Stimulated activated memory B cell treated with anti-CD40 and anti-IgM and Interleukin-4, amounts not matched to agents 10 μg/mL and 1 μg/mL and 100 μg/mL, for 72 hours (primary cell): ENCODE measurements at regions not wholly inside any gene's neighbourhood (a gene's known extent, or its start where the extent isn't known, plus 50 kb on each side); places are given as distances from the start of the nearest gene placed in this dataset.

Experiments used
- ATAC-seq: fragments of 150-1000 bp; cut with Tn5 transposase; 2 replicates; pipeline ENCODE4 v1.10.0; 2021
- H3K27ac Mint-ChIP-seq: one replicate; pipeline ENCODE4 v1.8.0; 2022; ENCODE audit warnings: mild to moderate bottlenecking, mixed read lengths
- H3K27me3 Mint-ChIP-seq: one replicate; pipeline ENCODE4 v1.8.0; 2022; ENCODE audit warnings: mixed read lengths
- H3K36me3 Mint-ChIP-seq: one replicate; pipeline ENCODE4 v1.8.0; 2022; ENCODE audit warnings: mixed read lengths
- H3K4me1 Mint-ChIP-seq: one replicate; pipeline ENCODE4 v1.8.0; 2022; ENCODE audit warnings: mixed read lengths
- H3K4me3 Mint-ChIP-seq: one replicate; pipeline ENCODE4 v1.8.0; 2022; ENCODE audit warnings: mild to moderate bottlenecking, moderate library complexity, mixed read lengths
- H3K9me3 Mint-ChIP-seq: one replicate; pipeline ENCODE4 v1.8.0; 2022; ENCODE audit warnings: mixed read lengths

GRCh38 chr13:71924931-71925330, 57.9 kb upstream of the DACH1 start:
- no peak for ATAC-seq
- no peaks in the 10 kb centered on the region for H3K36me3 Mint-ChIP-seq
- H3K27me3 Mint-ChIP-seq, result no peaks in the 10 kb centered on the region
- H3K27ac Mint-ChIP-seq, result no peak overlapping the region
- H3K4me1 Mint-ChIP-seq, result no peaks in the 10 kb centered on the region
- no peak overlapping the region for H3K4me3 Mint-ChIP-seq
- H3K9me3 Mint-ChIP-seq, result no peaks in the 10 kb centered on the region

GRCh38 chr13:71922194-71922593, 55.2 kb upstream of the DACH1 start:
- Mint-ChIP-seq H3K27ac (no peak overlapping the region), H3K36me3 (no peaks in the 10 kb centered on the region), H3K4me1 (no peaks in the 10 kb centered on the region), H3K9me3 (no peaks in the 10 kb centered on the region), H3K4me3 (no peak overlapping the region), H3K27me3 (no peaks in the 10 kb centered on the region)
- no peak for ATAC-seq
